Uterus (tissue), 2 donors: ENCODE measurements at regions not wholly inside any gene's neighbourhood (a gene's known extent, or its start where the extent isn't known, plus 50 kb on each side); places are given as distances from the start of the nearest gene placed in this dataset.

Source experiments
- POLR2A ChIP-seq, 2 donors: fragments of 450-650 bp; IDR thresholded peaks; one replicate each; pipeline ENCODE4 v1.6.1; 2016; ENCODE audit warnings: antibody characterized with exemption in 2 of 2, mild to moderate bottlenecking in 1 of 2, moderate library complexity in 1 of 2
- TF ChIP-seq, protein P1 (sequence below), 4 experiments: fragments of 200-600 bp in 2 of 4; fragments of 450-650 bp in 2 of 4; sonication (generic) in 2 of 4; IDR thresholded peaks; one replicate each; pipeline ENCODE4 v1.5.1; 2016 to 2019; ENCODE audit warnings: antibody characterized with exemption in 4 of 4, mild to moderate bottlenecking in 2 of 4, moderate library complexity in 1 of 4

DNA sequence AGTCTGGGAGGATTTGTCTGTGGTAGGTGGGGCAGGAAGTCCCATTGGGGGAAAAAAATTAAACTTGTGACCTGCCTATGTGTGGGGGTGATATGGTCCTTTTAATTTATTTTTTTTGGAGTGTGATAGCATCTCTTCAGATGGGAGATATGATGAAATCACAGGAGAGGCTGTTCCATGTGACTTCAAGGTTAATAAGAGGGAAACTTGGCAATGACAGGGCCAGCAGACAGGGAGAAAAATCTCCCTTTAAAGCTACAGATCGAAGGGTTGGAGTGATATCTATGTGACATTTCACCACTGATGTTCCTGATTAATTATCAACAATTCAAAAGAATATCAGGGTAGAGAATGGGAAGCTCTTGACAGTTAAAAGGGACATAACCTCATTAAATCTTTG is 886.9 kb downstream of the TUSC7 start:
- TF ChIP-seq, protein P1, sequence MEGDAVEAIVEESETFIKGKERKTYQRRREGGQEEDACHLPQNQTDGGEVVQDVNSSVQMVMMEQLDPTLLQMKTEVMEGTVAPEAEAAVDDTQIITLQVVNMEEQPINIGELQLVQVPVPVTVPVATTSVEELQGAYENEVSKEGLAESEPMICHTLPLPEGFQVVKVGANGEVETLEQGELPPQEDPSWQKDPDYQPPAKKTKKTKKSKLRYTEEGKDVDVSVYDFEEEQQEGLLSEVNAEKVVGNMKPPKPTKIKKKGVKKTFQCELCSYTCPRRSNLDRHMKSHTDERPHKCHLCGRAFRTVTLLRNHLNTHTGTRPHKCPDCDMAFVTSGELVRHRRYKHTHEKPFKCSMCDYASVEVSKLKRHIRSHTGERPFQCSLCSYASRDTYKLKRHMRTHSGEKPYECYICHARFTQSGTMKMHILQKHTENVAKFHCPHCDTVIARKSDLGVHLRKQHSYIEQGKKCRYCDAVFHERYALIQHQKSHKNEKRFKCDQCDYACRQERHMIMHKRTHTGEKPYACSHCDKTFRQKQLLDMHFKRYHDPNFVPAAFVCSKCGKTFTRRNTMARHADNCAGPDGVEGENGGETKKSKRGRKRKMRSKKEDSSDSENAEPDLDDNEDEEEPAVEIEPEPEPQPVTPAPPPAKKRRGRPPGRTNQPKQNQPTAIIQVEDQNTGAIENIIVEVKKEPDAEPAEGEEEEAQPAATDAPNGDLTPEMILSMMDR (IDR thresholded peaks at IDR 0.05) = no peak
- no peak for TF ChIP-seq POLR2A (IDR thresholded peaks at IDR 0.05)
